ENCODE measurements at regions not wholly inside any gene's neighbourhood (a gene's known extent, or its start where the extent isn't known, plus 50 kb on each side); places are given as distances from the start of the nearest gene placed in this dataset.

DNA sequence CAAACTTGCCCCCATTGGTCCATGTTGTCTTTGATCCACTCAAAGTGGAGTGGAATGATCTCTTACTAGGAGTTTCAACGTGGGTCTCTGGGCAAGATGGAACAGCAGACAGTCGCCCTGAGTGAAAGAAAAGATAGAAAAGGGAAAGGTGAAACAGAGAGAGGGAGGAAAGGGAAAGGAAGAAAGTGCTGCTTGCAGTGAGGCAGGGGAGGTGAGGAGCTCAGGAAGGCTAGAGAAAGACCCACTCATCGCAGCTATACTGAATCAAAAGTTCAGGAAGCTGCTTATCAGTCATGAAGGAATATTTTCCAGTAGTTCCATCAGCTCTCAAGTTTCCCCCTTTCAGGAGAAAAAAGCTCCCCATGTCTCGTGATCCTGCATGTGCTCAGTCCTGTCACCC is 86.9 kb downstream of the ZNF467 start:
- no peak for TF ChIP-seq TCF12 (IDR thresholded peaks at IDR 0.05; ENCODE audit: low read depth)
- TF ChIP-seq, protein P1, sequence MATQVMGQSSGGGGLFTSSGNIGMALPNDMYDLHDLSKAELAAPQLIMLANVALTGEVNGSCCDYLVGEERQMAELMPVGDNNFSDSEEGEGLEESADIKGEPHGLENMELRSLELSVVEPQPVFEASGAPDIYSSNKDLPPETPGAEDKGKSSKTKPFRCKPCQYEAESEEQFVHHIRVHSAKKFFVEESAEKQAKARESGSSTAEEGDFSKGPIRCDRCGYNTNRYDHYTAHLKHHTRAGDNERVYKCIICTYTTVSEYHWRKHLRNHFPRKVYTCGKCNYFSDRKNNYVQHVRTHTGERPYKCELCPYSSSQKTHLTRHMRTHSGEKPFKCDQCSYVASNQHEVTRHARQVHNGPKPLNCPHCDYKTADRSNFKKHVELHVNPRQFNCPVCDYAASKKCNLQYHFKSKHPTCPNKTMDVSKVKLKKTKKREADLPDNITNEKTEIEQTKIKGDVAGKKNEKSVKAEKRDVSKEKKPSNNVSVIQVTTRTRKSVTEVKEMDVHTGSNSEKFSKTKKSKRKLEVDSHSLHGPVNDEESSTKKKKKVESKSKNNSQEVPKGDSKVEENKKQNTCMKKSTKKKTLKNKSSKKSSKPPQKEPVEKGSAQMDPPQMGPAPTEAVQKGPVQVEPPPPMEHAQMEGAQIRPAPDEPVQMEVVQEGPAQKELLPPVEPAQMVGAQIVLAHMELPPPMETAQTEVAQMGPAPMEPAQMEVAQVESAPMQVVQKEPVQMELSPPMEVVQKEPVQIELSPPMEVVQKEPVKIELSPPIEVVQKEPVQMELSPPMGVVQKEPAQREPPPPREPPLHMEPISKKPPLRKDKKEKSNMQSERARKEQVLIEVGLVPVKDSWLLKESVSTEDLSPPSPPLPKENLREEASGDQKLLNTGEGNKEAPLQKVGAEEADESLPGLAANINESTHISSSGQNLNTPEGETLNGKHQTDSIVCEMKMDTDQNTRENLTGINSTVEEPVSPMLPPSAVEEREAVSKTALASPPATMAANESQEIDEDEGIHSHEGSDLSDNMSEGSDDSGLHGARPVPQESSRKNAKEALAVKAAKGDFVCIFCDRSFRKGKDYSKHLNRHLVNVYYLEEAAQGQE (IDR thresholded peaks at IDR 0.05; ENCODE audit: low read depth), result no peak
- no peak for TF ChIP-seq EP300 (IDR thresholded peaks at IDR 0.05; ENCODE audit: borderline replicate concordance)
- TF ChIP-seq TAF1 (IDR thresholded peaks at IDR 0.05; ENCODE audit: low read depth), result no peak

Data from Ishikawa (cell line).